ENCODE measurements at regions not wholly inside any gene's neighbourhood (a gene's known extent, or its start where the extent isn't known, plus 50 kb on each side); places are given as distances from the start of the nearest gene placed in this dataset.

GRCh38 chr16:35398180-35398579 lies 1938.8 kb downstream of the TP53TG3F start:
- TF ChIP-seq CTCF (IDR thresholded peaks at IDR 0.05) (no peak), ZNF416 (CRISPR knock-in tag; IDR thresholded peaks at IDR 0.05) (no peak), E2F4 (CRISPR knock-in tag; IDR thresholded peaks at IDR 0.05; ENCODE audit: borderline replicate concordance, low read depth) (no peak), MAX (CRISPR knock-in tag; IDR thresholded peaks at IDR 0.05) (no peak), TEAD4 (CRISPR knock-in tag; IDR thresholded peaks at IDR 0.05) (no peak), HMGXB4 (CRISPR knock-in tag; IDR thresholded peaks at IDR 0.05) (no peak), ZNF121 (CRISPR knock-in tag; IDR thresholded peaks at IDR 0.05) (no peak), MYBL2 (CRISPR knock-in tag; IDR thresholded peaks at IDR 0.05) (no peak), ETV6 (CRISPR knock-in tag; IDR thresholded peaks at IDR 0.05) (no peak), MXD4 (CRISPR knock-in tag; IDR thresholded peaks at IDR 0.05; ENCODE audit: borderline replicate concordance) (no peak), PREB (CRISPR knock-in tag; IDR thresholded peaks at IDR 0.05; ENCODE audit: borderline replicate concordance) (no peak)

All from WTC11 (cell line).